Ishikawa (cell line): ENCODE measurements at regions not wholly inside any gene's neighbourhood (a gene's known extent, or its start where the extent isn't known, plus 50 kb on each side); places are given as distances from the start of the nearest gene placed in this dataset.

ENCODE experiments used
- CEBPB ChIP-seq: IDR thresholded peaks from 2 replicates; pipeline ENCODE4 v1.6.1; 2012
- CREB1 ChIP-seq: IDR thresholded peaks from 2 replicates; pipeline ENCODE4 v1.6.1; 2012; ENCODE audit warnings: low read depth
- EGR1 ChIP-seq: IDR thresholded peaks from 2 replicates; pipeline ENCODE4 v1.6.1; 2012
- EP300 ChIP-seq: IDR thresholded peaks from 2 replicates; pipeline ENCODE4 v1.6.1; 2012; ENCODE audit warnings: borderline replicate concordance
- FOXM1 ChIP-seq: IDR thresholded peaks from 2 replicates; pipeline ENCODE4 v1.6.1; 2012; ENCODE audit warnings: low read depth, borderline replicate concordance
- MAX ChIP-seq: IDR thresholded peaks from 2 replicates; pipeline ENCODE4 v1.6.1; 2012
- NFIC ChIP-seq: IDR thresholded peaks from 2 replicates; pipeline ENCODE4 v1.6.1; 2012
- RAD21 ChIP-seq: IDR thresholded peaks from 2 replicates; pipeline ENCODE4 v1.6.1; 2012; ENCODE audit warnings: low read depth
- REST ChIP-seq: IDR thresholded peaks from 2 replicates; pipeline ENCODE4 v1.6.1; 2012; ENCODE audit warnings: low read depth, mild to moderate bottlenecking
- TAF1 ChIP-seq: IDR thresholded peaks from 2 replicates; pipeline ENCODE4 v1.6.1; 2012; ENCODE audit warnings: low read depth, mild to moderate bottlenecking
- TCF12 ChIP-seq: IDR thresholded peaks from 2 replicates; pipeline ENCODE4 v1.6.1; 2012; ENCODE audit warnings: low read depth
- TEAD4 ChIP-seq: IDR thresholded peaks from 2 replicates; pipeline ENCODE4 v1.6.1; 2012
- USF1 ChIP-seq: IDR thresholded peaks from 2 replicates; pipeline ENCODE4 v1.6.1; 2012
- YY1 ChIP-seq: IDR thresholded peaks from 2 replicates; pipeline ENCODE4 v1.6.1; 2012; ENCODE audit warnings: low read depth
- ZBTB7A ChIP-seq: IDR thresholded peaks from 2 replicates; pipeline ENCODE4 v1.6.1; 2012; ENCODE audit warnings: low read depth

GRCh38 chr5:118548761-118549720, 439.3 kb downstream of the DTWD2 start:
- TF ChIP-seq CREB1 (no peak), USF1 (no peak), YY1 (no peak), CEBPB (no peak), EGR1 (no peak)

GRCh38 chr5:118545470-118545869, 442.9 kb downstream of the DTWD2 start:
- no peak for TF ChIP-seq REST
- no peak for TF ChIP-seq NFIC
- no peak for TF ChIP-seq TAF1
- no peak for TF ChIP-seq CEBPB
- TF ChIP-seq USF1, result no peak
- TF ChIP-seq MAX, result no peak
- TF ChIP-seq FOXM1, result no peak
- no peak for TF ChIP-seq YY1
- TF ChIP-seq ZBTB7A, result no peak
- no peak for TF ChIP-seq EGR1
- no peak for TF ChIP-seq TCF12
- TF ChIP-seq RAD21, result no peak
- TF ChIP-seq TEAD4, result no peak
- no peak for TF ChIP-seq CREB1
- TF ChIP-seq EP300, result no peak

GRCh38 chr5:118544887-118545449, 443.4 kb downstream of the DTWD2 start:
- TF ChIP-seq RAD21 (no peak), YY1 (no peak), USF1 (no peak), EP300 (no peak), REST (no peak), NFIC (no peak), EGR1 (no peak), TAF1 (no peak), CEBPB (no peak), MAX (no peak), ZBTB7A (no peak), TEAD4 (no peak)

GRCh38 chr5:118533923-118534322, 454.4 kb downstream of the DTWD2 start:
- TF ChIP-seq TCF12 (no peak), EP300 (no peak), NFIC (no peak), MAX (no peak), CEBPB (no peak), RAD21 (no peak), USF1 (no peak), ZBTB7A (no peak), REST (no peak), EGR1 (no peak), FOXM1 (no peak), YY1 (no peak), CREB1 (no peak)
